Psoas muscle (tissue), 7 donors: ENCODE measurements at regions not wholly inside any gene's neighbourhood (a gene's known extent, or its start where the extent isn't known, plus 50 kb on each side); places are given as distances from the start of the nearest gene placed in this dataset.

Source experiments
- ATAC-seq, 4 donors: fragments of 200-7000 bp; cut with Tn5 transposase; one replicate each; pipeline ENCODE4 v1.9.1; 2020; ENCODE audit warnings: moderate library complexity in 3 of 4, mild to moderate bottlenecking in 2 of 4
- DNase-seq, 2 donors: peaks; one replicate each; pipeline ENCODE4 v3.0.0-alpha.2; 2020
- H3K27ac ChIP-seq: fragments of 200-600 bp; one replicate; pipeline ENCODE4 v1.8.0; 2022
- H3K27me3 ChIP-seq, 3 donors: fragments of 200-600 bp in 1 of 3; one replicate each; pipeline versions ENCODE4 v1.6.1 to v1.8.0; 2013 to 2022; ENCODE audit warnings: low read length in 2 of 3, mild to moderate bottlenecking in 2 of 3, moderate library complexity in 1 of 3; ENCODE audit not compliant: insufficient read depth in 3 of 3
- H3K36me3 ChIP-seq, 2 donors: fragments of 200-600 bp in 1 of 2; one replicate each; pipeline versions ENCODE4 v1.6.1 to v1.8.0; 2013 to 2022; ENCODE audit warnings: low read depth in 1 of 2, mild to moderate bottlenecking in 1 of 2, moderate library complexity in 1 of 2; ENCODE audit not compliant: insufficient read depth in 1 of 2
- H3K4me1 ChIP-seq: fragments of 200-600 bp; one replicate; pipeline ENCODE4 v1.8.0; 2022
- H3K4me3 ChIP-seq: fragments of 200-600 bp; one replicate; pipeline ENCODE4 v1.8.0; 2022; ENCODE audit warnings: mild to moderate bottlenecking
- H3K9me3 ChIP-seq: fragments of 200-600 bp; one replicate; pipeline ENCODE4 v1.8.0; 2022
- WGBS, 3 donors: extraction: QIAGEN DNeasy Blood & Tissue Kit; methylation state at CpG; one replicate each; pipeline versions ENCODE4 v1.1.6 to v1.1.7; 2013; 5-methylcytosine and 5-hydroxymethylcytosine counted together
- intact Hi-C, 2 donors: fragments of 100-400 bp; cut with DNase I; formaldehyde crosslinking; loops; one replicate each; pipeline versions ENCODE4 v1.11.0 to v1.14.2; 2022
- TF ChIP-seq, protein P1 (sequence below): fragments of 200-600 bp; IDR thresholded peaks from one replicate; pipeline ENCODE4 v1.8.0; 2022; ENCODE audit warnings: antibody characterized with exemption
- donor health status: healthy with polysubstance abuse.
- donor health status: DM: no; HTN: no; CAD: no; lungs with moderate emphysema.
- donor health status: Bipolar disorder and iron deficiency.
- donor health status: healthy.
- donor health status: DM: yes; HTN: yes; CAD: no.
- donor health status: DM: no; HTN: no; CAD: no.
- donor health status: DM: yes; HTN: yes; CAD: no.

- 78 to 92% (median 82%) methylated on average over 5 of the region's 5 CpGs for WGBS, 3 donors
- ATAC-seq, result no peak
- no peak for DNase-seq
- H3K9me3 ChIP-seq, result no peaks in the 10 kb centered on the region
- H3K4me1 ChIP-seq, result no peaks in the 10 kb centered on the region
- intact Hi-C loops, result no loop called here
- H3K4me3 ChIP-seq, result no peak overlapping the region
- H3K27ac ChIP-seq, result no peak overlapping the region
- TF ChIP-seq, protein P1, sequence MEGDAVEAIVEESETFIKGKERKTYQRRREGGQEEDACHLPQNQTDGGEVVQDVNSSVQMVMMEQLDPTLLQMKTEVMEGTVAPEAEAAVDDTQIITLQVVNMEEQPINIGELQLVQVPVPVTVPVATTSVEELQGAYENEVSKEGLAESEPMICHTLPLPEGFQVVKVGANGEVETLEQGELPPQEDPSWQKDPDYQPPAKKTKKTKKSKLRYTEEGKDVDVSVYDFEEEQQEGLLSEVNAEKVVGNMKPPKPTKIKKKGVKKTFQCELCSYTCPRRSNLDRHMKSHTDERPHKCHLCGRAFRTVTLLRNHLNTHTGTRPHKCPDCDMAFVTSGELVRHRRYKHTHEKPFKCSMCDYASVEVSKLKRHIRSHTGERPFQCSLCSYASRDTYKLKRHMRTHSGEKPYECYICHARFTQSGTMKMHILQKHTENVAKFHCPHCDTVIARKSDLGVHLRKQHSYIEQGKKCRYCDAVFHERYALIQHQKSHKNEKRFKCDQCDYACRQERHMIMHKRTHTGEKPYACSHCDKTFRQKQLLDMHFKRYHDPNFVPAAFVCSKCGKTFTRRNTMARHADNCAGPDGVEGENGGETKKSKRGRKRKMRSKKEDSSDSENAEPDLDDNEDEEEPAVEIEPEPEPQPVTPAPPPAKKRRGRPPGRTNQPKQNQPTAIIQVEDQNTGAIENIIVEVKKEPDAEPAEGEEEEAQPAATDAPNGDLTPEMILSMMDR, result no peak
- H3K27me3 ChIP-seq, result peaks cover 0 to 80% (median 26%) of the 10 kb centered on the region in 3 donors
- no peaks in the 10 kb centered on the region for H3K36me3 ChIP-seq
These were observed 62.7 kb upstream of the UNC5A start for GRCh38 chr5:176747670-176748072.

- no peak overlapping the region for H3K4me3 ChIP-seq
- H3K9me3 ChIP-seq, result no peaks in the 10 kb centered on the region
- no peaks in the 10 kb centered on the region for H3K36me3 ChIP-seq
- TF ChIP-seq, protein P1, result no peak
- 74 to 80% (median 77%) methylated on average over 24 of the region's 24 CpGs for WGBS, 3 donors
- DNase-seq (no peak), ATAC-seq (no peak)
- no peak overlapping the region for H3K27ac ChIP-seq
- intact Hi-C loops, result no loop called here
- peaks cover 0 to 74% (median 22%) of the 10 kb centered on the region in 3 donors for H3K27me3 ChIP-seq
- H3K4me1 ChIP-seq, result no peaks in the 10 kb centered on the region
These were observed 62.0 kb upstream of the UNC5A start for GRCh38 chr5:176748073-176748966.

GRCh38 chr5:176748967-176749935 is 61.1 kb upstream of the UNC5A start:
- TF ChIP-seq, protein P1, result no peak
- Histone ChIP-seq H3K9me3 (no peaks in the 10 kb centered on the region), H3K27me3 (peaks cover 0 to 64% (median 13%) of the 10 kb centered on the region in 3 donors), H3K36me3 (no peaks in the 10 kb centered on the region), H3K4me1 (no peaks in the 10 kb centered on the region), H3K4me3 (no peak overlapping the region), H3K27ac (no peak overlapping the region)
- 76 to 82% (median 77%) methylated on average over 21 of the region's 21 CpGs for WGBS, 3 donors
- ATAC-seq (no peak), DNase-seq (no peak)
- intact Hi-C loops, result no loop called here

- DNase-seq (no peak), ATAC-seq (no peak)
- TF ChIP-seq, protein P1, result no peak
- intact Hi-C loops, result no loop called here
- WGBS, 3 donors, result 71 to 77% (median 75%) methylated on average over 10 of the region's 10 CpGs
- Histone ChIP-seq H3K9me3 (no peaks in the 10 kb centered on the region), H3K4me1 (no peaks in the 10 kb centered on the region), H3K4me3 (no peak overlapping the region), H3K27ac (no peak overlapping the region), H3K36me3 (no peaks in the 10 kb centered on the region), H3K27me3 (peaks cover 0 to 56% (median 11%) of the 10 kb centered on the region in 3 donors)
These were observed 60.2 kb upstream of the UNC5A start for GRCh38 chr5:176750144-176750543.
